Transverse colon (tissue), 4 donors: ENCODE measurements at regions not wholly inside any gene's neighbourhood (a gene's known extent, or its start where the extent isn't known, plus 50 kb on each side); places are given as distances from the start of the nearest gene placed in this dataset.

Experiments used
- POLR2AphosphoS5 ChIP-seq, 3 donors: sonication (generic); formaldehyde crosslinking; IDR thresholded peaks; one replicate each; pipeline ENCODE4 v1.6.1; 2016; ENCODE audit warnings: antibody characterized with exemption in 3 of 3
- TF ChIP-seq, protein P1 (sequence below), 5 experiments: fragments of 200-600 bp in 3 of 5; fragments of 450-650 bp in 2 of 5; sonication (generic) in 3 of 5; IDR thresholded peaks; 1 replicate in 2 of 5; 2 replicates in 3 of 5; pipeline ENCODE4 v1.5.1; 2016 to 2017; ENCODE audit warnings: antibody characterized with exemption in 5 of 5, inconsistent platforms in 3 of 5, mild to moderate bottlenecking in 2 of 5, moderate library complexity in 1 of 5

DNA sequence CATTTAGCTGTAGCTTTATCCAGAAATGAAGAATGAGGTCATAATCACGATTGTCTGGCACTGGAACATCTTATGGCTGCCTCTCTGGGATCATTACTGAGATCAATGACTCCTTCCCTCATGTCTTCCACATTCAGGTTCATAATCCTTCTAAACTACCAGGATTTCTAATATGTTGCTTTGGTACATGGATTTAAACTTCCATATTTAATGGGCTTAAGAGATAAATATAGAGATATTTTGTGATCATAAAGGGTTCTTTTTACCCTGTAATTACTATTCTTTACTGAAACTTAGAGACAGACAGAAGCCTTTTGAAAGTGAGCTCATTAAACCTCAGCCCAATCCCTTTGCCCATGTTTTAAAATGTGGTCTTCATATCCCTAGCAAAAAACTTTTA, 575.4 kb upstream of the ALCAM start:
- TF ChIP-seq, protein P1, sequence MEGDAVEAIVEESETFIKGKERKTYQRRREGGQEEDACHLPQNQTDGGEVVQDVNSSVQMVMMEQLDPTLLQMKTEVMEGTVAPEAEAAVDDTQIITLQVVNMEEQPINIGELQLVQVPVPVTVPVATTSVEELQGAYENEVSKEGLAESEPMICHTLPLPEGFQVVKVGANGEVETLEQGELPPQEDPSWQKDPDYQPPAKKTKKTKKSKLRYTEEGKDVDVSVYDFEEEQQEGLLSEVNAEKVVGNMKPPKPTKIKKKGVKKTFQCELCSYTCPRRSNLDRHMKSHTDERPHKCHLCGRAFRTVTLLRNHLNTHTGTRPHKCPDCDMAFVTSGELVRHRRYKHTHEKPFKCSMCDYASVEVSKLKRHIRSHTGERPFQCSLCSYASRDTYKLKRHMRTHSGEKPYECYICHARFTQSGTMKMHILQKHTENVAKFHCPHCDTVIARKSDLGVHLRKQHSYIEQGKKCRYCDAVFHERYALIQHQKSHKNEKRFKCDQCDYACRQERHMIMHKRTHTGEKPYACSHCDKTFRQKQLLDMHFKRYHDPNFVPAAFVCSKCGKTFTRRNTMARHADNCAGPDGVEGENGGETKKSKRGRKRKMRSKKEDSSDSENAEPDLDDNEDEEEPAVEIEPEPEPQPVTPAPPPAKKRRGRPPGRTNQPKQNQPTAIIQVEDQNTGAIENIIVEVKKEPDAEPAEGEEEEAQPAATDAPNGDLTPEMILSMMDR (IDR thresholded peaks at IDR 0.05): no peak
- no peak for TF ChIP-seq POLR2AphosphoS5 (IDR thresholded peaks at IDR 0.05)
